Natural killer cell (primary cell): ENCODE measurements at regions not wholly inside any gene's neighbourhood (a gene's known extent, or its start where the extent isn't known, plus 50 kb on each side); places are given as distances from the start of the nearest gene placed in this dataset.

Experiments used
- ATAC-seq, 3 donors: fragments of 150-1000 bp in 2 of 3; fragments of 200-7000 bp in 1 of 3; cut with Tn5 transposase; 1 replicate in 1 of 3; 2 replicates in 2 of 3; pipeline ENCODE4 v1.10.0; 2021; ENCODE audit warnings: mild to moderate bottlenecking in 2 of 3, moderate library complexity in 2 of 3
- DNase-seq, 2 donors: peaks; one replicate each; pipeline versions ENCODE4 v3.0.0 to v3.0.0-alpha.2; 2013 to 2021; ENCODE audit warnings: mixed read lengths in 1 of 2
- H3K27ac ChIP-seq: one replicate; pipeline ENCODE4 v1.5.1; 2013; ENCODE audit warnings: mild to moderate bottlenecking, low read length
- H3K27me3 ChIP-seq: one replicate; pipeline ENCODE4 v1.6.1; 2013; ENCODE audit warnings: low read length; ENCODE audit not compliant: control insufficient read depth, insufficient read depth
- H3K36me3 ChIP-seq: one replicate; pipeline ENCODE4 v1.6.1; 2013; ENCODE audit warnings: low read length; ENCODE audit not compliant: control insufficient read depth, insufficient read depth
- H3K4me1 ChIP-seq: one replicate; pipeline ENCODE4 v1.6.1; 2013; ENCODE audit warnings: low read length; ENCODE audit not compliant: control insufficient read depth, insufficient read depth
- H3K4me3 ChIP-seq: one replicate; pipeline ENCODE4 v1.5.1; 2013; ENCODE audit warnings: low read length
- H3K9me3 ChIP-seq: one replicate; pipeline ENCODE4 v1.6.1; 2013; ENCODE audit warnings: low read length; ENCODE audit not compliant: control insufficient read depth, insufficient read depth
- H3K27ac Mint-ChIP-seq, 2 donors: one replicate each; pipeline ENCODE4 v1.8.0; 2022; ENCODE audit warnings: mild to moderate bottlenecking in 2 of 2, mixed read lengths in 2 of 2, moderate library complexity in 1 of 2
- H3K27me3 Mint-ChIP-seq, 2 donors: one replicate each; pipeline ENCODE4 v1.8.0; 2022; ENCODE audit warnings: low read depth in 2 of 2, mixed read lengths in 2 of 2
- H3K36me3 Mint-ChIP-seq: one replicate; pipeline ENCODE4 v1.8.0; 2022; ENCODE audit warnings: mixed read lengths
- H3K4me1 Mint-ChIP-seq, 2 donors: one replicate each; pipeline ENCODE4 v1.8.0; 2022; ENCODE audit warnings: mixed read lengths in 2 of 2
- H3K4me3 Mint-ChIP-seq: one replicate; pipeline ENCODE4 v1.8.0; 2022; ENCODE audit warnings: mild to moderate bottlenecking, moderate library complexity, mixed read lengths
- H3K9me3 Mint-ChIP-seq, 2 donors: one replicate each; pipeline ENCODE4 v1.8.0; 2022; ENCODE audit warnings: mixed read lengths in 2 of 2
- WGBS: methylation state at CpG from one replicate; pipeline ENCODE4 v1.1.7; 2013; ENCODE audit warnings: missing lambda C conversion rate; ENCODE audit not compliant: insufficient coverage; 5-methylcytosine and 5-hydroxymethylcytosine counted together
- intact Hi-C: fragments of 100-400 bp; cut with micrococcal nuclease; formaldehyde crosslinking; loops from one replicate; pipeline ENCODE4 v1.14.2; 2022
- TF ChIP-seq, protein P1 (sequence below): fragments of 200-600 bp; IDR thresholded peaks from one replicate; pipeline ENCODE4 v1.8.0; 2022; ENCODE audit warnings: antibody characterized with exemption

- intact Hi-C loops = no loop called here
- Mint-ChIP-seq H3K27ac (no peak overlapping the region), H3K4me3 (no peak overlapping the region), H3K27me3 (peaks cover 7 to 16% of the 10 kb centered on the region in 2 donors), H3K4me1 (peaks cover 0 to 11% of the 10 kb centered on the region in 2 donors), H3K36me3 (no peaks in the 10 kb centered on the region), H3K9me3 (no peaks in the 10 kb centered on the region)
- no peak for DNase-seq
- H3K4me3 ChIP-seq = no peak overlapping the region
- no peak for ATAC-seq
- no peaks in the 10 kb centered on the region for H3K4me1 ChIP-seq
- whole genome bisulfite sequencing = 77% methylated on average over 8 of the region's 8 CpGs
- H3K27ac ChIP-seq = no peak overlapping the region
- no peaks in the 10 kb centered on the region for H3K9me3 ChIP-seq
- no peaks in the 10 kb centered on the region for H3K36me3 ChIP-seq
- TF ChIP-seq, protein P1, sequence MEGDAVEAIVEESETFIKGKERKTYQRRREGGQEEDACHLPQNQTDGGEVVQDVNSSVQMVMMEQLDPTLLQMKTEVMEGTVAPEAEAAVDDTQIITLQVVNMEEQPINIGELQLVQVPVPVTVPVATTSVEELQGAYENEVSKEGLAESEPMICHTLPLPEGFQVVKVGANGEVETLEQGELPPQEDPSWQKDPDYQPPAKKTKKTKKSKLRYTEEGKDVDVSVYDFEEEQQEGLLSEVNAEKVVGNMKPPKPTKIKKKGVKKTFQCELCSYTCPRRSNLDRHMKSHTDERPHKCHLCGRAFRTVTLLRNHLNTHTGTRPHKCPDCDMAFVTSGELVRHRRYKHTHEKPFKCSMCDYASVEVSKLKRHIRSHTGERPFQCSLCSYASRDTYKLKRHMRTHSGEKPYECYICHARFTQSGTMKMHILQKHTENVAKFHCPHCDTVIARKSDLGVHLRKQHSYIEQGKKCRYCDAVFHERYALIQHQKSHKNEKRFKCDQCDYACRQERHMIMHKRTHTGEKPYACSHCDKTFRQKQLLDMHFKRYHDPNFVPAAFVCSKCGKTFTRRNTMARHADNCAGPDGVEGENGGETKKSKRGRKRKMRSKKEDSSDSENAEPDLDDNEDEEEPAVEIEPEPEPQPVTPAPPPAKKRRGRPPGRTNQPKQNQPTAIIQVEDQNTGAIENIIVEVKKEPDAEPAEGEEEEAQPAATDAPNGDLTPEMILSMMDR = no peak
- H3K27me3 ChIP-seq = no peaks in the 10 kb centered on the region
Measured at GRCh38 chr15:59953392-59953883, 50.7 kb upstream of the FOXB1 start.

DNA sequence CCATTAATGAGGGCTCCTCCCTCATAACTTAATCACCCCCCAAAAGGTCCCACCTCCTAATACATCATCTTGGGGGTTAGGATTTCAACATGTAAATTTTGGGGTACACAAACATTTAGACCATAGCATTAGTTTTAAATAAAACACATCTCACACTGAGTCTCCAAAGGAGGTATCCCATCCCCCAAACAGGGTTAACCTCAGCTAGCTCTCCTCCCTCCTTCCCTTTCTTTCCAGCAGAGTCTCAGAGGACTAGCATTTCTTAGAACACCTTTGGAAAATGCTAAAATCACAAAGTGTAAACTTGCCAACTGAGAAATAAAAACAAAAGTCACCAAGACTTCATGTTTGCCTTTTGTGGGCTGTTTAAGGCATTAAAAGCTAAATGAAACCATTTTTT is 51.2 kb upstream of the FOXB1 start:
- peaks cover 7 to 16% of the 10 kb centered on the region in 2 donors for H3K27me3 Mint-ChIP-seq
- intact Hi-C loops = no loop called here
- H3K9me3 ChIP-seq = no peaks in the 10 kb centered on the region
- H3K9me3 Mint-ChIP-seq = no peaks in the 10 kb centered on the region
- no peak overlapping the region for H3K27ac Mint-ChIP-seq
- H3K36me3 ChIP-seq = no peaks in the 10 kb centered on the region
- no peak for ATAC-seq
- H3K36me3 Mint-ChIP-seq = no peaks in the 10 kb centered on the region
- H3K27ac ChIP-seq = no peak overlapping the region
- TF ChIP-seq, protein P1 = no peak
- no peak for DNase-seq
- no peaks in the 10 kb centered on the region for H3K27me3 ChIP-seq
- H3K4me1 ChIP-seq = no peaks in the 10 kb centered on the region
- no peak overlapping the region for H3K4me3 Mint-ChIP-seq
- no peak overlapping the region for H3K4me3 ChIP-seq
- H3K4me1 Mint-ChIP-seq = peaks cover 0 to 11% of the 10 kb centered on the region in 2 donors

GRCh38 chr15:59950603-59951388 is 53.3 kb upstream of the FOXB1 start:
- no peaks in the 10 kb centered on the region for H3K36me3 Mint-ChIP-seq
- intact Hi-C loops = no loop called here

More at GRCh38 chr15:59950603-59951388, 53.3 kb upstream of the FOXB1 start:
- WGBS = 92% methylated on average over 4 of the region's 4 CpGs
- H3K27ac ChIP-seq = no peak overlapping the region
- no peaks in the 10 kb centered on the region for H3K36me3 ChIP-seq
- H3K4me3 Mint-ChIP-seq = no peak overlapping the region
- DNase-seq = no peak
- H3K9me3 Mint-ChIP-seq = no peaks in the 10 kb centered on the region
- TF ChIP-seq, protein P1 = no peak
- no peak overlapping the region for H3K27ac Mint-ChIP-seq
- peaks cover 3% of the 10 kb centered on the region for H3K27me3 ChIP-seq
- H3K4me1 ChIP-seq = no peaks in the 10 kb centered on the region
- H3K27me3 Mint-ChIP-seq = peaks cover 2 to 19% of the 10 kb centered on the region in 2 donors
- H3K9me3 ChIP-seq = no peaks in the 10 kb centered on the region
- H3K4me3 ChIP-seq = no peak overlapping the region
- peaks cover 0 to 11% of the 10 kb centered on the region in 2 donors for H3K4me1 Mint-ChIP-seq
- ATAC-seq = no peak
